D721Med (cell line): ENCODE measurements at regions not wholly inside any gene's neighbourhood (a gene's known extent, or its start where the extent isn't known, plus 50 kb on each side); places are given as distances from the start of the nearest gene placed in this dataset.

Experiments used
- DNase-seq: peaks from one replicate; pipeline ENCODE4 v3.0.0; 2011; ENCODE audit warnings: low spot score; ENCODE audit not compliant: insufficient read length
- FAIRE-seq: peaks from 2 replicates; lab custom pipeline; 2011; peaks lifted over from hg19 to GRCh38; lab: Jason Lieb, UNC
- CTCF ChIP-seq: IDR thresholded peaks from 2 replicates; pipeline ENCODE4 v1.5.1; 2012; ENCODE audit warnings: mild to moderate bottlenecking, control low read depth; ENCODE audit not compliant: insufficient read depth; ENCODE audit errors: missing control alignments

- TF ChIP-seq CTCF: no peak
- FAIRE-seq (peak; percentile 88), DNase-seq (no peak)
These were observed 498.6 kb downstream of the TXNL1 start for GRCh38 chr18:56139792-56140254.

DNA sequence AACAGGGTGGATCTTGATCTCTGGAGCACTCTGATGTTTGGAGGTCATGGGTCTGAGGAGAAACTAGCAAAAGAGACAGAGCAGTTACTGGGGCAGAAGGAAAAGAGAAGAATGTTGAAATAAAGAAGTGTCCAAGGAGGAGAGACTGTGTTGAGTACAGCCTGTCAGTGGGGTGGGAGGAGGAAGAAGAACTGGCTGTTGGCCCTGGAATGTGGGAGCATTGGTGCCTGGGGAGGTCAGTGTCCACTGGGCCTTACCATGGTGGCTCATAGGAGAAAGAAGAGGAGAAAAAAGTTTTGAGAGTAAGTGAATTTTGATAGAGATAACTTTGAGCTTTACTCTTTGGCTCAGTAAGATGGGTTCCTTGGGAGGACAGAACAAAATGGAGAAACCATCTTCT is 499.0 kb downstream of the TXNL1 start:
- DNase-seq: no peak
- no peak for FAIRE-seq
- no peak for TF ChIP-seq CTCF

DNA sequence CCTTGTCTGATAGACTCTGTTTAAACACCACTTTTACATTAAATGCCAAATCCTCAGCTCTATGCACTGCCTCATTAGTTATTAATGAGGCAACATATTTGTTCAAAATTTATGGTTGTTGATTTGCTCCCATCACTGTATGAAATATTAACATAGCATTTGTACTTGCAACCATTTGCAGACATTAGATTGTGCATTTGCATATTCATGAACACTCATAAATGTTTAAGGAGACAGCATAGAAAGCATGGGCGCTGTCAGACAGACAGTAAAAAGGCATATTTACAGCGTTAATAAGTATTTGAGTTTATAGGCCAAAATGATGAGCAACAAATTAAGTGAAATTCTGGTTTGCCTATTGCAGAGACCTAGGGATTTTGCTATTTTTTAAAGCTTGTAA is 502.3 kb downstream of the TXNL1 start:
- FAIRE-seq: peak; percentile 97
- no peak for TF ChIP-seq CTCF

DNA sequence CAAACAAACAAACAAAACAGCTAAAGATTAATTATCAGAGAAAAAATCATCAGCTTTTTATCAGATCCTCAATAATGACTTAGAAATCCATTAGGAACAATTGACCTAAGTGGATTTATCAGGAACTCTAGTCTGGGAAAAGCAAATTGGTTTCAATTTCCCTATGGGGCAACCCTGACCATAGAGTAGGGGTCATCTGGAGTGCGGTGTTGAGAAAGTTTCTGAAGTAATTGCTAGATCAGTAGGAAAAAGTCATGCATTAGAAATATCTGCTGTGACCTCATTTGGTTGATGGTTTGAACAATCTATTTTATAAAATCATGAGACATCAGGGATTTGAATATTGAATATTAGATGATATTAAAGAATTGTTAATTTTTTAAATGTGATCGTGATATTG is 507.9 kb downstream of the TXNL1 start:
- TF ChIP-seq CTCF: no peak
- FAIRE-seq (no peak), DNase-seq (no peak)

More for the DNA sequence above, 502.3 kb downstream of the TXNL1 start:
- DNase-seq: no peak

DNA sequence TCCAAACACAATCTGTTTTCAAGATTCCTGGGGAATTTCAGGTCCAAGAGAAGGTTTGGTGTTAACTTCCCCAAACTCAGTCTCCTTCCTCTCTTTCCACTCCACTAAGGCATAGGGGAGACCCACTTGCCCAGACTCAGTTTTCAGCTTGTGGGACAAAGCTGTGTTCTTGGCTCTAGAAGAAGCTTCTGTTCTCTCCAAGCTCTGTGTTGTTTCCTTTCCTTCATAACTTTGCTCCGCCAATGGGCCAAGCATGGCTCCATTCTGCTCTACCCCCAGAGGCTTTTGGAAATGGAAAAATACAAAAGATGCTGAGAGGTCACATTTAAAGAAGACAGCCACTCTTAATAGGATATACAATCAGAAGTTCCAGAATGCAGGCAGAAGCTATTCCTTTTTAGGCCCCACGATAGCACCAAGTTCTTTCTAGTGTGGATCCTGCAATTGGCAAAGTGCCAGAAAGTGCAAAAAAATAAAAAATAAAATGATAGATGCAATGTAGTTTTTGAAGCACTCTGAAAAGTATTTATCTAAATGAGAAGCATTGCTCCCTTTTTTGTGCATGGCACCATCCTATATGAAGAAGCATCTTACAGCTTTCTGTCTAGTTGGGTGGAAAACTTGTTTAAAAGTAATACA is 510.1 kb downstream of the TXNL1 start:
- FAIRE-seq: peak; percentile 55
- DNase-seq: no peak
- no peak for TF ChIP-seq CTCF

- FAIRE-seq: peak; percentile 97
- TF ChIP-seq CTCF: no peak
- no peak for DNase-seq
These were observed 510.9 kb downstream of the TXNL1 start for GRCh38 chr18:56127322-56128099.

GRCh38 chr18:56124186-56124585 is 514.2 kb downstream of the TXNL1 start:
- DNase-seq: no peak
- no peak for FAIRE-seq
- TF ChIP-seq CTCF: no peak
